ENCODE measurements at regions not wholly inside any gene's neighbourhood (a gene's known extent, or its start where the extent isn't known, plus 50 kb on each side); places are given as distances from the start of the nearest gene placed in this dataset.

GRCh38 chr19:31908496-31909225 is 436.7 kb upstream of the ZNF507 start:
- TF ChIP-seq CTCF (IDR thresholded peaks at IDR 0.05; ENCODE audit: insufficient read depth, low read length, missing control alignments): no peak
- ChIA-PET POLR2A (no interaction called here), CTCF (no interaction called here)

GRCh38 chr19:31910224-31910623 is 435.2 kb upstream of the ZNF507 start:
- ChIA-PET POLR2A (no interaction called here), CTCF (no interaction called here)
- no peak for TF ChIP-seq CTCF (IDR thresholded peaks at IDR 0.05; ENCODE audit: insufficient read depth, low read length, missing control alignments)
- DNase-seq (ENCODE audit: low read depth, low spot score): no peak
- no peak overlapping the region for H3K4me3 ChIP-seq (ENCODE audit: low read depth, low read length)

More at GRCh38 chr19:31908496-31909225, 436.7 kb upstream of the ZNF507 start:
- no peak for DNase-seq (ENCODE audit: low read depth, low spot score)
- H3K4me3 ChIP-seq (ENCODE audit: low read depth, low read length): no peak overlapping the region

GRCh38 chr19:31911577-31911976 is 433.8 kb upstream of the ZNF507 start:
- TF ChIP-seq CTCF (IDR thresholded peaks at IDR 0.05; ENCODE audit: insufficient read depth, low read length, missing control alignments): no peak
- POLR2A ChIA-PET: no interaction called here

GRCh38 chr19:31913103-31913661 is 432.2 kb upstream of the ZNF507 start:
- TF ChIP-seq CTCF (IDR thresholded peaks at IDR 0.05; ENCODE audit: insufficient read depth, low read length, missing control alignments): no peak
- ChIA-PET CTCF (no interaction called here), POLR2A (no interaction called here)
- no peak overlapping the region for H3K4me3 ChIP-seq (ENCODE audit: low read depth, low read length)
- no peak for DNase-seq (ENCODE audit: low read depth, low spot score)

More at GRCh38 chr19:31911577-31911976, 433.8 kb upstream of the ZNF507 start:
- no peak for DNase-seq (ENCODE audit: low read depth, low spot score)
- CTCF ChIA-PET: no interaction called here
- H3K4me3 ChIP-seq (ENCODE audit: low read depth, low read length): no peak overlapping the region

GRCh38 chr19:31930401-31930800 is 415.0 kb upstream of the ZNF507 start:
- ChIA-PET CTCF (no interaction called here), POLR2A (no interaction called here)
- DNase-seq (ENCODE audit: low read depth, low spot score): no peak
- no peak for TF ChIP-seq CTCF (IDR thresholded peaks at IDR 0.05; ENCODE audit: insufficient read depth, low read length, missing control alignments)
- H3K4me3 ChIP-seq (ENCODE audit: low read depth, low read length): no peak overlapping the region

GRCh38 chr19:31937983-31938382 is 407.4 kb upstream of the ZNF507 start:
- no peak for DNase-seq (ENCODE audit: low read depth, low spot score)
- ChIA-PET POLR2A (no interaction called here), CTCF (no interaction called here)
- no peak overlapping the region for H3K4me3 ChIP-seq (ENCODE audit: low read depth, low read length)
- no peak for TF ChIP-seq CTCF (IDR thresholded peaks at IDR 0.05; ENCODE audit: insufficient read depth, low read length, missing control alignments)

Data from AG04449 (cell line).